T47D (cell line): ENCODE measurements at regions not wholly inside any gene's neighbourhood (a gene's known extent, or its start where the extent isn't known, plus 50 kb on each side); places are given as distances from the start of the nearest gene placed in this dataset.
A peak's percentile ranks its signal among the peaks of the same experiment; 100 is the strongest.

Experiments used
- DNase-seq, 2 experiments: peaks; one replicate each; pipeline versions ENCODE4 v3.0.0 to v3.0.0-alpha.2; 2011 to 2012; ENCODE audit warnings: low read depth in 1 of 2, low spot score in 1 of 2
- JUND ChIP-seq: IDR thresholded peaks from 2 replicates; pipeline ENCODE4 v1.6.1; 2012; ENCODE audit warnings: low read depth
- in situ Hi-C: cut with HindIII; loops from 2 replicates; pipeline ENCODE4 v1.10.0; 2016; ENCODE audit warnings: low sequenced_read_pairs, low pct_unique_long_range_greater_than_20kb

- in situ Hi-C loops, result no loop called here
- TF ChIP-seq JUND, result no peak
- no peak for DNase-seq
These were observed 395.1 kb upstream of the ANKRD30A start for GRCh38 chr10:36730316-36730715.

- in situ Hi-C loops, result no loop called here
- TF ChIP-seq JUND, result no peak
- DNase-seq, result no peak
These were observed 396.8 kb upstream of the ANKRD30A start for GRCh38 chr10:36728626-36729025.

GRCh38 chr10:36725581-36726520 lies 399.5 kb upstream of the ANKRD30A start:
- no peak for TF ChIP-seq JUND
- DNase-seq, result peak; percentile 43 to 82
- in situ Hi-C loops, result no loop called here

GRCh38 chr10:36722777-36723176 lies 402.6 kb upstream of the ANKRD30A start:
- in situ Hi-C loops, result no loop called here
- no peak for TF ChIP-seq JUND

GRCh38 chr10:36721871-36722270 lies 403.5 kb upstream of the ANKRD30A start:
- in situ Hi-C loops, result no loop called here
- TF ChIP-seq JUND, result no peak

More at GRCh38 chr10:36722777-36723176, 402.6 kb upstream of the ANKRD30A start:
- no peak for DNase-seq

GRCh38 chr10:36720895-36721294 lies 404.5 kb upstream of the ANKRD30A start:
- no peak for TF ChIP-seq JUND
- in situ Hi-C loops, result no loop called here
- DNase-seq, result no peak

More at GRCh38 chr10:36721871-36722270, 403.5 kb upstream of the ANKRD30A start:
- no peak for DNase-seq

- TF ChIP-seq JUND, result no peak
- no peak for DNase-seq
- in situ Hi-C loops, result no loop called here
These were observed 408.3 kb upstream of the ANKRD30A start for GRCh38 chr10:36717118-36717517.

GRCh38 chr10:36716291-36716690 lies 409.1 kb upstream of the ANKRD30A start:
- DNase-seq, result no peak
- in situ Hi-C loops, result no loop called here
- TF ChIP-seq JUND, result no peak

GRCh38 chr10:36712695-36713094 lies 412.7 kb upstream of the ANKRD30A start:
- in situ Hi-C loops, result no loop called here
- no peak for DNase-seq
- TF ChIP-seq JUND, result no peak

GRCh38 chr10:36711361-36711760 lies 414.0 kb upstream of the ANKRD30A start:
- no peak for TF ChIP-seq JUND
- in situ Hi-C loops, result no loop called here
- no peak for DNase-seq

GRCh38 chr10:36704124-36704523 lies 421.3 kb upstream of the ANKRD30A start:
- no peak for TF ChIP-seq JUND
- in situ Hi-C loops, result no loop called here
- no peak for DNase-seq

GRCh38 chr10:36703179-36703578 lies 422.2 kb upstream of the ANKRD30A start:
- DNase-seq, result no peak
- TF ChIP-seq JUND, result no peak
- in situ Hi-C loops, result no loop called here

GRCh38 chr10:36700123-36700522 lies 425.3 kb upstream of the ANKRD30A start:
- no peak for TF ChIP-seq JUND
- no peak for DNase-seq
- in situ Hi-C loops, result no loop called here
